Suprapubic skin (tissue), 4 donors: ENCODE measurements at regions not wholly inside any gene's neighbourhood (a gene's known extent, or its start where the extent isn't known, plus 50 kb on each side); places are given as distances from the start of the nearest gene placed in this dataset.

Source experiments
- DNase-seq, 2 donors: peaks; one replicate each; pipeline ENCODE4 v3.0.0-alpha.2; 2019; ENCODE audit warnings: low spot score in 2 of 2
- H3K27ac ChIP-seq: fragments of 200-600 bp; sonication (generic); one replicate; pipeline ENCODE4 v1.5.1; 2019
- H3K27me3 ChIP-seq: fragments of 200-600 bp; sonication (generic); one replicate; pipeline ENCODE4 v1.5.1; 2019
- H3K36me3 ChIP-seq: fragments of 200-600 bp; sonication (generic); one replicate; pipeline ENCODE4 v1.5.1; 2019
- H3K4me1 ChIP-seq: fragments of 200-600 bp; sonication (generic); one replicate; pipeline ENCODE4 v1.5.1; 2019
- H3K4me3 ChIP-seq: fragments of 200-600 bp; sonication (generic); one replicate; pipeline ENCODE4 v1.5.1; 2019; ENCODE audit warnings: mild to moderate bottlenecking
- H3K9me3 ChIP-seq: fragments of 200-600 bp; sonication (generic); one replicate; pipeline ENCODE4 v1.5.1; 2019
- EP300 ChIP-seq: sonication (generic); formaldehyde crosslinking; IDR thresholded peaks from one replicate; pipeline ENCODE4 v1.6.1; 2017; ENCODE audit warnings: antibody characterized with exemption
- POLR2A ChIP-seq, 2 donors: fragments of 450-650 bp; IDR thresholded peaks; one replicate each; pipeline ENCODE4 v1.6.1; 2017; ENCODE audit warnings: antibody characterized with exemption in 2 of 2, mild to moderate bottlenecking in 2 of 2, moderate library complexity in 2 of 2
- POLR2AphosphoS5 ChIP-seq, 3 donors: sonication (generic); formaldehyde crosslinking; IDR thresholded peaks; one replicate each; pipeline ENCODE4 v1.6.1; 2017; ENCODE audit warnings: antibody characterized with exemption in 3 of 3
- WGBS: methylation state at CpG from one replicate; pipeline ENCODE4 v1.1.5; 2018; 5-methylcytosine and 5-hydroxymethylcytosine counted together
- TF ChIP-seq, protein P1 (sequence below), 2 donors: fragments of 200-600 bp in 1 of 2; fragments of 450-650 bp in 1 of 2; sonication (generic) in 1 of 2; IDR thresholded peaks; one replicate each; pipeline ENCODE4 v1.5.1; 2016 to 2019; ENCODE audit warnings: antibody characterized with exemption in 2 of 2, mild to moderate bottlenecking in 1 of 2, moderate library complexity in 1 of 2

DNA sequence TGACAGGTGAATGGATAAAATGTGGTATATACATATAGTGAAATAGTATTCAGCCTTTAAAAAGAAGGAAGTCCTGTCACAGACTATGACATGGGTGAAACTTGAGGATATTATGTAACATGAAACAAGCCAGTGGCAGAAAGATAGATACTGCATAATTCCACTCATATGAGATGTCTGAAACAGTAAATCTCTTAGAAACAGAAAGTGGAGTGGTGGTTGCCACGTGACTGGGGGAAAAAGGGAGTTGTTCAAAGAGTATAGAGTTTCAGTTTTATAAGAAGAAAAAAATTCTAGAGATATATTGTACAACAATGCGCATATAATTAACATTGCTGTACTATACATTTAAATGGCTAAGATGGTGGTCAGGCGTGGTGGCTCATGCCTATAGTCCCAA is 178.2 kb upstream of the ATP5MC3 start:
- DNase-seq, result no peak
- Histone ChIP-seq H3K27me3 (peaks cover 9% of the 10 kb centered on the region), H3K4me1 (no peaks in the 10 kb centered on the region), H3K9me3 (no peaks in the 10 kb centered on the region), H3K4me3 (no peak overlapping the region), H3K27ac (no peak overlapping the region), H3K36me3 (no peaks in the 10 kb centered on the region)
- WGBS, result 76% methylated on average over 3 of the region's 3 CpGs
- TF ChIP-seq POLR2A (IDR thresholded peaks at IDR 0.05) (no peak), EP300 (no peak)

DNA sequence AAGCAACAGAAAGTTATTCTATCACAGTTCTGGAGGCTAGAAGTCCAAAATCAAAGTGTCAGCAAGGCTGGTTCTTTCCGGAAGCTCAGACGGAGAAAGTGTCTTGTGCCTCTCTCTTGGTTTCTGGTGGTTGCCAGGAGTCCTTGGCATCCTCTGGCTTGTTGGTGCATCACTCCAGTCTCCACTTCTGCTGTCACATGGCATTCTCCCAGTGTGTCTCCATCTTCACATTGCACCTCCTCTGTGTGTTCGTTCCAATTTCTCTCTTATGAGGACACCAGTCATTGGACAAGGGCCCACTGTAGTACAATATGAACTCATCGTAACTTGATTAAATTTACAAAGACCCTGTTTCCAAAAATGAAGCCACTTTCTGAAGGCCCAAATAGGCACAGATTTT is 175.4 kb upstream of the ATP5MC3 start:
- Histone ChIP-seq H3K27me3 (no peaks in the 10 kb centered on the region), H3K4me1 (no peaks in the 10 kb centered on the region), H3K4me3 (no peak overlapping the region), H3K36me3 (no peaks in the 10 kb centered on the region), H3K27ac (no peak overlapping the region), H3K9me3 (no peaks in the 10 kb centered on the region)
- WGBS, result 85% methylated on average over 4 of the region's 4 CpGs
- no peak for DNase-seq
- TF ChIP-seq EP300, result no peak
- no peak for TF ChIP-seq POLR2AphosphoS5 (IDR thresholded peaks at IDR 0.05)
- TF ChIP-seq, protein P1, sequence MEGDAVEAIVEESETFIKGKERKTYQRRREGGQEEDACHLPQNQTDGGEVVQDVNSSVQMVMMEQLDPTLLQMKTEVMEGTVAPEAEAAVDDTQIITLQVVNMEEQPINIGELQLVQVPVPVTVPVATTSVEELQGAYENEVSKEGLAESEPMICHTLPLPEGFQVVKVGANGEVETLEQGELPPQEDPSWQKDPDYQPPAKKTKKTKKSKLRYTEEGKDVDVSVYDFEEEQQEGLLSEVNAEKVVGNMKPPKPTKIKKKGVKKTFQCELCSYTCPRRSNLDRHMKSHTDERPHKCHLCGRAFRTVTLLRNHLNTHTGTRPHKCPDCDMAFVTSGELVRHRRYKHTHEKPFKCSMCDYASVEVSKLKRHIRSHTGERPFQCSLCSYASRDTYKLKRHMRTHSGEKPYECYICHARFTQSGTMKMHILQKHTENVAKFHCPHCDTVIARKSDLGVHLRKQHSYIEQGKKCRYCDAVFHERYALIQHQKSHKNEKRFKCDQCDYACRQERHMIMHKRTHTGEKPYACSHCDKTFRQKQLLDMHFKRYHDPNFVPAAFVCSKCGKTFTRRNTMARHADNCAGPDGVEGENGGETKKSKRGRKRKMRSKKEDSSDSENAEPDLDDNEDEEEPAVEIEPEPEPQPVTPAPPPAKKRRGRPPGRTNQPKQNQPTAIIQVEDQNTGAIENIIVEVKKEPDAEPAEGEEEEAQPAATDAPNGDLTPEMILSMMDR (IDR thresholded peaks at IDR 0.05), result no peak
- no peak for TF ChIP-seq POLR2A (IDR thresholded peaks at IDR 0.05)

DNA sequence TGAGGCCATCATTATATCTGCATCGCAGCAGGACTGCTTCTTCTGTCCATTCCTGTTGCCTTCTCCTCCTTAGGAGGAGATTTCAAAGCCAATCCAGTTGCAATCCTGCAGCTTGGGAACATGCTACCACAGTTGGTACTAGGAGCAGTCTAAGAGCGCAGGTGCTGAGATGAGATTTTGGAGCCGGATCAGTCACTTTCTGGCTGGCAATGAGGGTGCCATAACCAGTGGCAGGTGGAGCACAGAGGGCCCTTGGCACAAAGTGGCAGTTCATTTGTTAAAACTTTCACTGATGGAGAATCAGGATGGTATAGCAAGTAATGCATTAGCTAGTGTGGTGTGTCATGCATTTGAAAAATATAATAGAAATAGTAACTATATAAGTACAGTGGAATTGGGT is 173.7 kb upstream of the ATP5MC3 start:
- Histone ChIP-seq H3K4me1 (no peaks in the 10 kb centered on the region), H3K9me3 (no peaks in the 10 kb centered on the region), H3K27me3 (no peaks in the 10 kb centered on the region), H3K4me3 (no peak overlapping the region), H3K27ac (no peak overlapping the region), H3K36me3 (no peaks in the 10 kb centered on the region)
- TF ChIP-seq, protein P1 (IDR thresholded peaks at IDR 0.05), result no peak
- TF ChIP-seq EP300 (no peak), POLR2A (IDR thresholded peaks at IDR 0.05) (no peak), POLR2AphosphoS5 (IDR thresholded peaks at IDR 0.05) (no peak)
- DNase-seq, result no peak
- 97% methylated on average over 3 of the region's 3 CpGs for WGBS

DNA sequence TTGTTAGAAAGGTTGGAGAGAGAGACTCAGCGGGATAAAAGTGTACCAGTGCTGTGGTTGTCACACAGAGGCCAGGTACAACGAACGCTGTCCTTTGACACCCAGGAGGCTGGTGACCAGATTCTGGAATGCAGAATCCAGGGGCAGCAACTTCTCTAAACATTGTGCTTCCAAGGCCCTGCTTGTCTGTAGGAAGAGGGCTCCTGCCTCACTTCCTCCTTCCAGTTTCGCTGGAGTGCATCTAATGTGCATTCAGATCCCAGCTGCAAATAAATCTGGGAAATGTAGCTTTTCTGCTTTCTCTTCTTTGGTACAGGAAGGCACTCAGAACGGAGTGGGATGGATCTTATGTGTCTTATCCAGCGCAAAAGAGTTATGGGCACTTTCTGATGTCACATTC is 171.8 kb upstream of the ATP5MC3 start:
- H3K4me3 ChIP-seq, result no peak overlapping the region
- 75% methylated on average over 6 of the region's 6 CpGs for WGBS
- H3K27ac ChIP-seq, result no peak overlapping the region
- no peak for TF ChIP-seq POLR2AphosphoS5 (IDR thresholded peaks at IDR 0.05)
- TF ChIP-seq, protein P1 (IDR thresholded peaks at IDR 0.05), result no peak
- TF ChIP-seq EP300, result no peak
- H3K27me3 ChIP-seq, result no peaks in the 10 kb centered on the region
- no peaks in the 10 kb centered on the region for H3K36me3 ChIP-seq
- no peaks in the 10 kb centered on the region for H3K9me3 ChIP-seq
- DNase-seq, result no peak
- no peaks in the 10 kb centered on the region for H3K4me1 ChIP-seq

DNA sequence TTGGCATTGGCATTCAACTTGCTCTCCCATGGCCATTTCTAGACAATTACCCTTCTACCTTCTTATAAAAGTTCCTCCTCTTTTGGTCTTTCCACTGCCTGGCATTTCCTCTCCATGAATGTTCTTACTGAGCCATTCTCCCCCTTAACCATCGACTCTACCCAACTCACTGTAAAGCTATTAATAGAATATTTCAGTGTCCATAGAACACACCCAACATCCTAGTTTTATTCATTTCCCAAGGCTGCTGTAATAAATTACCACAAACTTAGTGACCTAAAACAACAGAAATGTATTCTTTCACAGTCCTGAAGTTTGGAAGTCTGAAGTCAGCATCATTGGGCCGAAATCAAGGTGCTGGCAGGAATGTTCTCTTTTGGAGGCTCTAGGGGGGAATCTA is 170.0 kb upstream of the ATP5MC3 start:
- H3K27ac ChIP-seq, result no peak overlapping the region
- H3K4me3 ChIP-seq, result no peak overlapping the region
- H3K36me3 ChIP-seq, result no peaks in the 10 kb centered on the region
- H3K9me3 ChIP-seq, result no peaks in the 10 kb centered on the region
- WGBS, result 59% methylated on average over 2 of the region's 2 CpGs
- H3K27me3 ChIP-seq, result peaks cover 3% of the 10 kb centered on the region
- TF ChIP-seq EP300 (no peak), POLR2AphosphoS5 (IDR thresholded peaks at IDR 0.05) (no peak), POLR2A (IDR thresholded peaks at IDR 0.05) (no peak)
- TF ChIP-seq, protein P1 (IDR thresholded peaks at IDR 0.05), result no peak
- DNase-seq, result no peak
- no peaks in the 10 kb centered on the region for H3K4me1 ChIP-seq

DNA sequence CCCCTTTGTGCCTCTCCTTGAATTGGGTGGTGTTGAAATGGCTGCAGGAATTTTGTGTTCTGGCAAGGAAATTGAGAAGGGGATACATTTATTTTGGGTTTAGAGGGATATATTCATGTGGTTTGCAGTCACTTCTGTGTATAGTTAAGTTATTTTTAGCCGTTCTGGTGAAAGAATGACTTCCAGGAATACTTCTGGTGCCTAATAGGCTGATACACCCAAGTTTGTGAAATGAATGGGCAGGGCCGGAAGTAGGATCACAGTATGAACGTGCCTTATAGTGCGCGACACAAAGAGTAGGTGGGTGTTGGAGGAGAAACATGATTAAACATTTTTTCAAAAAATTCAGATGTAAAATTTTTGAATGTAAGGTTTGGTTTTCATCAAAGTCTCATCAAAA is 168.6 kb upstream of the ATP5MC3 start:
- no peaks in the 10 kb centered on the region for H3K4me1 ChIP-seq
- TF ChIP-seq EP300 (no peak), POLR2AphosphoS5 (IDR thresholded peaks at IDR 0.05) (no peak), POLR2A (IDR thresholded peaks at IDR 0.05) (no peak)
- TF ChIP-seq, protein P1 (IDR thresholded peaks at IDR 0.05), result no peak
- H3K36me3 ChIP-seq, result no peaks in the 10 kb centered on the region
- no peaks in the 10 kb centered on the region for H3K9me3 ChIP-seq
- H3K4me3 ChIP-seq, result no peak overlapping the region
- H3K27ac ChIP-seq, result no peak overlapping the region
- DNase-seq, result no peak
- peaks cover 5% of the 10 kb centered on the region for H3K27me3 ChIP-seq
- 62% methylated on average over 5 of the region's 5 CpGs for WGBS
